Fibroblast of peridontal ligament (primary cell): ENCODE measurements at regions not wholly inside any gene's neighbourhood (a gene's known extent, or its start where the extent isn't known, plus 50 kb on each side); places are given as distances from the start of the nearest gene placed in this dataset.

Source experiments
- DNase-seq: peaks from one replicate; pipeline ENCODE4 v3.0.0-alpha.2; 2010; ENCODE audit errors: extremely low read depth

DNA sequence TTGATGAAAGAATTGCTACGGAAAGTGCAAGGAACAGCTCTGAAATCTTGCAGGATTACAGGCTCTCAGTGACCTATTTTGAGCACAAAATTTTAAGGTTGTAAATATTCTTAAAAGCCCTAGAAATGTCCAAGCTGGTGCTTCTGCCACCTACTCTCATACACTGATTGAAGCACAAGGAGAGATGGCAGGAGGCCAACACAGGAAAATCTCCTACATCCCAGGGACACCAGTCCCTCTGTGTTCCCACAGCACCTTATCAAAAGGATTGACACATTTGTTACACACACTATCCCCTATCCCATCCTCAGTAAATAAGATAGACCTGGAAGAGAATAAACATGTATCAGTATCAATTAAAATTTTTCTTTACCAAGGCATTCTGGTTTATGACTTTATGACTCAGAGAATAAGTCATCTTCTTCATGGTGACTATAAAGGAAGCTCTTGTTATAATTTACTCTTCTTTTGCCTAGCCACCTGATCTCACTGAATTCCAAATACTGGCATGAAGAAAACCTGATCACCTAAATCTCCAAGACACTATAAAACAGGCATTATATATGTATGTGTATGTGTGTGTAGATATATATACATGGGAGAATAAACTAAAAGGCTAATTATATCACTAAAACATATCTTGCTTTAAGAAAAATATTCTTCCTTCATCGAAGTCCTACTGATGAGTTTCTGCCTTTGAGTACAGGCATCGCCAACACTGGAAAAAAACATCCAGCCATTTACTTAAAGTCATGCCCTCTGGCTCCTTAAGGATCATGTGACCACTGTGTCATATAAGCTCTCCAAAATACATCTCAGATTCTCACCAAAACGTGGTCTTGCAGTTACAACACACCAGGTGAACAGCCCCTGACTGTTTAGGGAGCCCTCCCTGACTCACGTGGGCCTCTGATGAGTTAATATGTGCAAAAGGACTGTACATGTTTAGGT lies 208.1 kb upstream of the NR2F2 start:
- DNase-seq = peak; percentile 12

DNA sequence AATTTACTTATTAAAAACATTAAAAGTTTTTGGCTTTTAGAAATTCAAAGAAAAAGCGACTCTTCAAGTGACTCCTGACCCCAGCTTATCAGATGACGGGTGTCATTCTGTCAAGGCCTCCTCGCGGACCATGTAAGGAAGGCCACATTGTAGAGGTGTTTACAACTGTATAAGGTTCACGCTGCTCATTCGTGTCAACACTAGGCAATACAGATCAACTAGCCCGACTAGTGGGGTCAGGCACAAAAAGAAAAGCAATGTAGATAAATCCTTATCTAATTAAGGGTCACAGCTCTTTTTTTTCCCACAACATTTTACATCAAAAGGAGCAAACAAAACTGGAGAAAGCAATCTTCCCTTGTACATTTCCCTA lies 207.5 kb upstream of the NR2F2 start:
- no peak for DNase-seq

DNA sequence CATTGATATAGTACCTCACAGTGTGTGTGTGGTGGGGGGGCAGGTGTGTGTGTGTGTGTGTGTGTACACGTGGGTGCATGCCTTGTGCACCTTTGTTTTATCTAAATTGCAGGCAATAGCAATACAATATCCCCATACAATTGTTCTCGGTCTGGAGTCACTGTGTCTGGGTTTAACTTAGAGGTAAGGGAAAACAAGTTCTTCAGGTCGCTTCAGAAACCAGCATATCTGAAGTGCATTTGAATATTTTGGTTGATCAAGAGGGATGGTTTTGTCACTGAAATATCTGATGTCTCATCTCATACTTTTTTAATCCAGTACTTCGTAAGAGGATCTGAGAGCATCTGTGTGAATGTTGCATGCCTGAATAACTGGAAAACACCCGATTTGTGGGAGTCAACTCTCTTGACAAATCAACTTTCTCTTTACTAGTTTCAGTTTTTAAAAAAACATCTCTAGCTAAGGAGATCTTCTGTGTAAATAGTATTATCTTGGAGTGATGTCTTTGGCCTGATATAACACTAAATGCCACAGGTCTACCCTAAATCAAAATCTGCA lies 206.8 kb upstream of the NR2F2 start:
- DNase-seq = no peak

DNA sequence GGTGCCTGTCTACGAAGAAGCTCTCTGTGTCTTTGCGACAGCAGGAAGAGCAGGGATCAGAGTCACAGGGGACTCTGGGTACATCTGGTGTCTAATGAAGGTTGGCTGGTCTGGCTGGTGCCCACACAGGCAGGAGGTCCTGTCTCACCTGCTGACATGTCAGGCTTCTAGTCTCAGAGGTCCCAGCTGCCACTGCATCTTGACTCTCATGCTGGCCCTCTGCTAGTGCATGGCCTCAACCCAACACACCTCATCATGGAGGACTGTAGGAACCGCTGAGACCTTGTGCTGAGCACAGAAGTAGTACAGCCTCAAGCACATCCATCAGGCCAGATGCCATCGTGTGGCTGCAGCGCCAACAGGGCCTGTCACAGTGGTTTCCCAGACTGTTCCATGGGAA lies 206.1 kb upstream of the NR2F2 start:
- no peak for DNase-seq

DNA sequence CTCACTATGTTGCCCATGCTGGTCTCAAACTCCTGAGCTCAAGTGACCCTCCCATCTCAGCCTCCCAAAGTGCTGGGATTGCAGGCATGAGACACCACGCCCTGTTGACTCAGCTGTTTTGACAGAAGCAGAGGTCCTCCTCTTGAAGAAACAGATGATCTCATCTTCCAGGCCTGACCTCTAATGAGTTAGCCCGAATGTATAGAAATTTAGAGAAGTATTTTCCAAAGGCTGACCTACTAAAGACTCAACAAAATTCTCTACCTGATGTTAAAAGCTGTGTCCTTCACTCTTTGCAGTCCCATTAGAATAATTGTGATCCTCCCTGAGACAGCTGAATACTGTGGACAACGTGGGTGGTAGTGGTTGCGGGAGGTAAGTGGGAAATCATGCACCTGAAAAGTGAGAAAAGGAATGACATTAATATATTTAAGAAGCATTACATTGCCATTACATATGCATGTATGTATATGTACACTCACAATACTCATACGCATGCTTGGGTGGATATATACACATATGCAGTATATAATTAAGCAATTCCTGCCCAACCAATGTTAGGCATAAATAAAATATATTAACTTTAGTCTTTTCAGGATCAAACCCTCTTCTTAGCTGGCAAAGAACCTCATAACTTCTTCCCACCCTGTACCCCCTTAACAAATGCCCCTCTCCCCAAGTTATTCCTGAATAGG lies 204.6 kb upstream of the NR2F2 start:
- DNase-seq = peak; percentile 24

DNA sequence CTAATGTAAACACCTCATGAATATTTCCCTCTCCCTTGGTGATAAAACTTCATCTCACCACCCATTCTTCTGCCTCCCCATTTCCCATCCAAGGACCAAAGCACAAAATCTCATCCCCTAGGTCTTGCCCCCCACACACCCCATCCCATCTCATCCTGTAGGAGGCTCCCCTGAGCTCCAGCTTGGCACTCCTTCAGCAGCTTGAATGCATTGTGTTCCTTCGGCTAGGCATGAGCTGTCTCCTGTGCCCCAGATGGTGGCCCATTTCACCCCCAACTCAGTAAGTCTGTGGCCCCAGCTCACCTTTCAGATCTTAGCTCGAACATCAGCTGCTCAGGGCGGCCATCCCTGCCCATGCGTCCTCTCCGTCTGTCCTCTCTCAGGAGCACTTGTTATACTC lies 203.6 kb upstream of the NR2F2 start:
- no peak for DNase-seq

DNA sequence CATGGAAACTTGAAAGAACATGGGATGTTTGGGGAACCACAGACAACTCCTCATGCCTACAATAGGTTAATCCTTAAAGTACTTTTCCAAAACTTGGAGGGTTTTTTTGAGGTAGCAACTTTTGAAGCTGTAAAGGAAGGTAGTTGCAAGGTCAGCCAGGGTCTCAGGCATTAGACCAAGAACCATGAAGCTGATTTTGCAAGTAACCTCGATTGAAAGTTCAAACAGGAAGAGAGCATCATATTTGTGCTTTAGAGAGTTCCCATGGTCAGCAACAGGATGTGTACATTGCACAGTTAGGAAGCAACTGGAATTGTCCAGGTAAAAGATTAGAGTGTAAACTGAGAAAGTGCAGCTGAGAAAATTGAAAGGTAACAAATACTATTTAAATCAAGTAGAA lies 199.8 kb upstream of the NR2F2 start:
- no peak for DNase-seq

DNA sequence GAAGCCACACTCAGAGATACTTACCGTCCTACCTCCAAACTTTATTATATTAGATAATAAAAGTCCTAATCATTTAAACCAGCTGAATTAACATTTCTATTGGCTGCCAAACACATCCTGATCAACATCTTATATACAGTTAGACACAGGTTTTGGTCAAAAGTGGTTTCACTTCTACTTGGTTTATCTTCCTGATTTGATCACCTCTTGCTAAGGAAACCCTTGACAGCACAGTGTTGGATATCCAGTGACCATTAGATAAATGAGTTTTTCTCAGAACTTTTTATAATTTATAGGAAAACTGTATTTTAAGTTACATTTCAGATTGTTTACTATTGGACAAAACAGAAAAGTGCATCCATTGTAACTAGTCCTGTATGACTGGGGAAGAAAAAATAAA lies 198.4 kb upstream of the NR2F2 start:
- no peak for DNase-seq

DNA sequence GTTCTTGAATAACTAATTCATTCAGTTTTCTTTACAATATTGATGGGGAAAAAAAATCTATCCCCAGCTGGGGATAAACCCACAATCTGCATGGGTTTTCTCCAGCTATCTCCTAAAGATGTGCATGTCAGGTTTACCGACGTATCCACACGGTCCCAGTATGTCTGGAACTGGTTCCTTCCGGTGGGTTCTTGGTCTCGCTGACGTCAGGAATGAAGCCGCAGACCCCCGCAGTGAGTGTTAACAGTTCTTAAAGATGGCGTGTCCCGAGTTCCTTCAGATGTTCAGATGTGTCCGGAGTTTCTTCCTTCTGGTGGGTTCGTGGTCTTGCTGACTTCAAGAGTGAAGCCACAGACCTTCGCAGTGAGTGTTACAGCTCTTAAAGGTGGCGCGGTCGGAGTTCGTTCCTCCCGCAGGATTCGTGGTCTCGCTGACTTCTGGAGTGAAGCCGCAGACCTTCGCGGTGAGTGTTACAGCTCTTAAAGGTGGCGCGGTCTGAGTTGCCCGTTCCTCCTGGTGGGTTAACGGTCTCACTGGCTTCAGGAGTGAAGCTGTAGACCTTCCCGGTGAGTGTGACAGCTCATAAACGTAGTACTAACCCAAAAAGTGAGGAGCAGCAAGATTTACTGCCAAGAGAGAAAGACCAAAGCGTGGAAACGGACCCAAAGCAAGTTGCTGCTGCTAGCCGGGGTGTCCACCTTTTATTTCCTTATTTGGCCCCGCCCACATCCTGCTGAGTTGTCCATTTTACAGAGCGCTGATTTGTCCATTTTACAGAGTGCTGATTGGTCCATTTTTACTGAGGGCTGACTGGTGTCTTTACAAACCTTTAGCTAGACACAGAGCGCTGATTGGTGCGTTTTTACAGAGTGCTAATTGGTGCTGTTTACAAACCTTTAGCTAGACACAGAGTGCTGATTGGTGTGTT lies 195.1 kb upstream of the NR2F2 start:
- DNase-seq = no peak

DNA sequence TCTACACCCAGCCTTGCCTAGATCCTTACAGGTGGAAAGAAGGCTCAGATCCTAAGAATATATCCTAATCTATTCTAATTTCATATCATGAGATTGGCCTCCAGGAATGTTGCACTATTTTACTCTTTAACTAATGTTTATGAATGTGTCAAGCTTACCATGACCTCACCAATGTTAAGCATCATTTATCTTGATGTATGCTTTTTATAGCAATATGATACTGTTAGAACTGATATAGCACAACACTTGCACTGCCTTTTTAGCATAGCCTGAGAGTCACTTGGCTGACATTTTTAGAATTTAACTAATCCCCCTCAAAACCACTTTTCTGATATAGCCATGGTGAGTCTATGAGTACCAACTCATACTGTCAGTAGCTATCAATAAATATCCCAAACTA lies 191.5 kb upstream of the NR2F2 start:
- DNase-seq = no peak

DNA sequence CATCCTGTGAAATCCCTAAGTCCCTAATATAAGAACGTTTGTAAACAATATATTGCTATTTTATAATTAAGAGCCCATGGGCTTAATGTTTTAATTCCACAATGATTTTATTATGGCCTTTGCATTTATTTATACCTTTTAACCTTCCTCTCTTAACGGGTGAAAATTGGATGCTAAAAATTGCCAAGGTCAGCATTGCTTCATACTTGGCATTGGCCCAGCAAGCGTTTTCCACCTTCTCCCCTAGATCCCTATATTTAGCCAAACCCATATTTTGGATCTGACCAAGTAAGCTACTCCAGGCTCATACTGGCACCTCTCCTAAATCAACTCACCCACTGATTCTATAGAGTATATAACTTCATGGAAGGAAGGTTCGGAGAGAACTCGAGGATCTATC lies 188.0 kb upstream of the NR2F2 start:
- DNase-seq = no peak

DNA sequence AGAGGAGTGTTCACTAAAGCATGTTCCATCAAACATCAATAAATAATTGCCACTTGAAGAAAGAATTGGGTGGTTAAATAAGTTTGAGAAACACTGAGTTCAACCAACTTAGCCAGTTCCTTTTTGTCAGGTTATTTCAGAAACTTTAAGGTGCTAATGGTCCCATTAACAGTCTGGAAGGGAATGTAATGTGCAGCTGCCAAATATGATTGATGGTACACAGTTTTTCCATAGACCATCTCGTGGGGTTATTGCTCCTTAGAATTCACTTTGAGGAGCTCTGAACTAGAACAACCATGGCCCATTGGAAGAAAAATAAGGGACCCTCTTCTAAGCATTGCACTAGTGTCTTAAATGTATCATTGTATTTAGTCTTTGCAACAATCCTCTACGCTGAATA lies 185.8 kb upstream of the NR2F2 start:
- DNase-seq = no peak

DNA sequence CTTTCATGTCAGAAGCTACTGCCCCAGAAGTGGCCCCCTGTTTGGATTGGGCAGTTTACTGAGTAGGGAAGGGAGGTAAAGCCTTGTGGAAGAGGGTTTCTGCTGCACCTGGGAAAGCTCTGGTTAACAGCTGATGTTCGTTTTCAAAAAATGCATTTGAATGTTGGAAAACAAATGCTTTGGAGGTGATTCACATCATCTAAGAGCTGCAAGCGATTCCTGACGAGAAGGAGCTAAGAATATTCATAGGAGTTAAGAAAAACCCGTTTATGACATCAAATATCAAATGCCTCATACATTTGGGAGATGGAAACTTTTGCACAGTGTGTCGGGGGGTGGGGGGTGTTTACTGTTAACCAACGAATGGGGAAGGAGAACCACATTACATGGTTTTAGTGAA lies 183.8 kb upstream of the NR2F2 start:
- DNase-seq = no peak

DNA sequence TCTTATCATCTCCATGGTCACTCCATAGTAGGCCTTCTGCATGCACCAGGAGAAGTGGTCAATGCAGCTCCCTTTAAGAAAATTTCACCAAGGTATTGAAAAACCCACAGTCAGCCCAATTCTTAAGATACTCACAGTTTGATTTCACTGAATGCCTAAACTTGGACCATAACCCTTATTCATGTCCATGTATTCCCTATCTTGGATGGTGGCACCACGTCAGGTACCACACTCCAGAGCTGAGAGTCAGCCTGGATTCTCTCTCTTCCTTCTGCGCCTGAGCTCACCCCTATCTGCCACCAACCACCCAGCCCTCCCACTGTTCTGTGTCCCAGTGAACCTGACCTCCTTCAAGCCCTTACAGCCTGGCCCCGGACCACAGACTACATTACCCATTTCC lies 183.2 kb upstream of the NR2F2 start:
- DNase-seq = no peak

DNA sequence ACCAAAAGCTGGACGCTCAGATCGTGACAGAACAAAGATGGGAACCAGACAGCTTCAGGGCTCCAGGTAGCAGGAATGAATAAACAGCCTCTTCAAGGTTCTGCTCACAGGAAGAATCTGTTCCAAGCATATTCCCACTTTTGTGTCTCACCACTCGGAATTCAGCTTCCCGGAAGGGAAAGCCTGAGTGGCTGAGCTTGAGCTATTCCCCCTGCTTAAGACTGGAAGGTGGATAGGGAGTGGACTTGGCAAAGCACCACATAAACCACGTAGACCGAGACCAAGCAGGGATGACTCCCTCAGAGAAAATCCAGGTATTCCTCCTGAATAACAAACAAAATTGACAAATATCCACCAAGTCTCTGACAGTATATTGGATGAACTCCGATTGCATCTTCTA lies 180.2 kb upstream of the NR2F2 start:
- no peak for DNase-seq

DNA sequence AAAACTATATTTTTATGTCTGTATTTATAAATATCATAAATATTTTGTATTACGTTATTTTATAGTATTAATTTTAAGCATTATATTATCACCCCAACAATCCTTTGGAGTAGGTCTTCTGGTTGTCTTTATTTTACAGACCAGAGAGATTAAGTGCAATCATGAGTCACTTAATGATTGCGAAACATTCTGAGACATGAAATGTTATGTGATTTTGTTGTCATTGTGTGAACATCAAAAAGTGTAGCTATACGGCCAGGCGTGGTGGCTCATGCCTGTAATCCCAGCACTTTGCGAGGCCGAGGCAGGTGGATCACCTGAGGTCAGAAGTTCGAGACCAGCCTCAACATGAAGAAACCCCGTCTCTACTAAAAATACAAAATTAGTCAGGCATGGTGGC lies 178.8 kb upstream of the NR2F2 start:
- DNase-seq = peak; percentile 58

DNA sequence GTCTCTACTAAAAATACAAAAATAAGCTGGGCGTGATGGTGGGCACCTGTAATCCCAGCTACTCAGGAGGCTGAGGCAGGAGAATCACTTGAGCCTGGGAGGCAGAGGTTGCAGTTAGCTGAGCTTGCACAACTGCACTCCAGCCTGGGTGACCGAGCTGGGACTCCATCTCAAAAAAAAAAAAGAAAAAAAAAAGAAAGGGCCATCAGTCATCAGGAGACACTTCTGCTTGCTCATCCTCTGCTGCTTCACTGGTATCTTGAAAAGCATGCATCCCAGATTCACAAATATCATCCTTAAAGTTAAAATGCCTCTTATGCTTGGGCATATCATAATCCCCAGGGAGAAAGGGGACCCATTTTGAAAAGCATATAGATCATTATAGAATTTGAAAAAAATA lies 176.6 kb upstream of the NR2F2 start:
- no peak for DNase-seq

DNA sequence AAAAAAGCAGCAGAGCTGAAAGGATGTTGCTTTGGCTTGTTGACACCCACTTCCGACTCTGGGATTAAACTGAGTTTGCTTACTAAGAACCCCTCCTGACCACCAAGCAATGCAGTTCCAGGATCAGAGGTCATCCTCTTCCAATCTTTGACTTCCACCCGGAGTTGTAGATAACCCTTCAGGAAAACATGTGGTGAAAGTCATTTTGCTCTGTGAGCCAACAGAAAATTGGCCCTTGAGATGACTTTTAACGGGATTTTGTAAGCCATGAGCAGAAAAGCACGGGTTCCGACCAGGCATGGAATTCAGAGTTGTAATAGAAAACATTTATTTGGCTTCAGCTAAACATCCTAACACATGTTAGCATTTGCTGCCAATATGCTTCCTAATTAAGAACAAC lies 171.6 kb upstream of the NR2F2 start:
- no peak for DNase-seq

DNA sequence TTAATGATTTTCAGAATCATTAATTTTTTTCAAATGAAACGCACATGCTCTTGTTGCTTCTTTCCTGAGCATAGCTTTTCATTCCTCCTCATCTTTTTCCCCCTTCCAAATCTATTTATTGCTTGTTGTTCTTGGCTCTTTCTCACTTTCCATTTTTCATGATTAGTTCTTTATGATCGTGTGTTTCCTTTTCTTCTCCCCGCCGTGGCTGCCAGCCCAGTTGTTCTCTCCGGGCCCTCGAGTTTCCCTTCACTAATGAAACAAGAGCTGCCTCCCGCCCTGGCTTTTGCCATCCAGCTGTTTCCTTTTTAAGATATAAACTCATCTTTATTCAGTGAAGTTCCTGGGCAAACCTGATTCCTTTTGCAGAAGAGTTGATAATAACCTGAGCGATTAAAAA lies 170.2 kb upstream of the NR2F2 start:
- DNase-seq = peak; percentile 66

DNA sequence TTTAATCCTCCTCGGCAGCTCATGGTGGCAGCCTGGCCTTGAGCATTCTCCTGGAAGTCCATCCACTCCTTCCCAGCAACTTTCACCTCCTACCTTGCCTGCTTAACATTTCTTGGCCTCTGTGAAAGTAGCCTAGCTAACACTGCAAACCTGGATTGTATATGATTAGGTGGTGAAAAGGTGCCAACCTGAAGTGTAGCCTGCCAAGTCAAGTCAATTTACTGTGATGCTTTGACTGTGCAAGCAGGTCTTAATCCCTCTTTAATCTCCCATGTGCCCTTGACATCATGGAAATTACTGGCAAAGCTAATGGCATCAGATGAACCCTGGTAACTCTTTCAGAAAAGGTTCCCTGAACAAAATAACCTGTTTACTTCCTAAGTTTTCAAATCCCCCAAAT lies 169.7 kb upstream of the NR2F2 start:
- no peak for DNase-seq

DNA sequence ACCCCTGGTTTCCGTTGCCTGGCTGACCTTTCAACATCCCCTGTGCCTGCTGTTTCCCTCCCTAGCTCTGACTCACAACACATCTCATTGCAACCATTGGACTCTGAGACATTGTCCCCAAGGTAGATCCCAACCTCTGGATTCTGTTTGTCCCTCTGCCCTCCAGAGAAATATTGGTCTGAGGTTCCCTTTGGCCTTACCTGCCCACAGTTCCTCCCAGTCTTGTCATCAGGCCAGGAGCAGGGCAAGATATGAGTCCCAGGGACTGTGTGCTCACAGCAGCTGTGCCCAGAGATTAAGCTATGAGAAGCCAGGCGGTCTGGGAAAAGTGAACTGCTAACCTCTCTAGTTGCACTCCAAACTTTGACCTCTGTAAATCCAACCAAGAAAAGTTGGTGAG lies 168.2 kb upstream of the NR2F2 start:
- no peak for DNase-seq

DNA sequence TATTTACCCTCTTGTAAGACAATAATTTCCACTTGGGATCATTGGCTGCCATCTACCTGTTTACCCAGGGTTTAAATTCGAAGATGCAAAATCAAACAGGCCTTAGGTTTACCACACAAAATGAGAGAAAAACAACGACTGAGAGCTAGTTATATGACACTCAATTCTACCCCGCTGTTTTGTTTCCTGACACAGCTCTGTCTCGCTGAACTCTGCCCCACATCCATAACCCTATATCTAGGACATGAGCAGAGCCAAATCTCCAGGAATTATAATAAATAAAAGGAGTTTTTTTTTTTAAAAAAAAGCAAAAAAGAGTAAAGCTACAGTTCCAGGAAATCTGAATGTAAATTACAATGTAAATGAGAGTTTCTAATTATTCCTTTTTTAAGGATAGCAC lies 165.4 kb upstream of the NR2F2 start:
- no peak for DNase-seq
